SK-N-SH treated with all-trans-retinoic acid at 6 μM for 48 hours (cell line): ENCODE measurements at regions not wholly inside any gene's neighbourhood (a gene's known extent, or its start where the extent isn't known, plus 50 kb on each side); places are given as distances from the start of the nearest gene placed in this dataset.
"Not testable (repeated sequence)": the region's sequence is repeated elsewhere in the genome, so short reads cannot be mapped to it uniquely, and the experiment has no call there.

ENCODE experiments used
- ATAC-seq: fragments of 200-7000 bp; cut with Tn5 transposase; 3 replicates; pipeline ENCODE4 v1.9.1; 2020; ENCODE audit warnings: mild to moderate bottlenecking, moderate library complexity
- ARNTL ChIP-seq: fragments of 450-650 bp; formaldehyde crosslinking; IDR thresholded peaks from 2 replicates; pipeline ENCODE4 v1.5.0; 2020; ENCODE audit warnings: low read depth, mild to moderate bottlenecking, moderate library complexity, borderline replicate concordance
- BACH2 ChIP-seq: fragments of 250-450 bp; sonication (Bioruptor Pico); IDR thresholded peaks from 2 replicates; pipeline ENCODE4 v1.9.0; 2021; ENCODE audit warnings: mild to moderate bottlenecking, borderline replicate concordance
- CSDC2 ChIP-seq: fragments of 250-450 bp; sonication (Bioruptor Pico); IDR thresholded peaks from 2 replicates; pipeline ENCODE4 v1.5.0; 2020; ENCODE audit warnings: mild to moderate bottlenecking, moderate library complexity
- GLIS3 ChIP-seq: fragments of 250-450 bp; sonication (Bioruptor Pico); IDR thresholded peaks from 2 replicates; pipeline ENCODE4 v1.5.0; 2020; ENCODE audit warnings: mild to moderate bottlenecking, moderate library complexity
- ISL1 ChIP-seq: fragments of 250-450 bp; sonication (Bioruptor Pico); IDR thresholded peaks from 2 replicates; pipeline ENCODE4 v2.1.2; 2022; ENCODE audit warnings: mild to moderate bottlenecking, moderate library complexity
- OSR1 ChIP-seq: fragments of 250-450 bp; sonication (Bioruptor Pico); IDR thresholded peaks from 2 replicates; pipeline ENCODE4 v1.8.0; 2022; ENCODE audit warnings: moderate library complexity, mild to moderate bottlenecking, inconsistent platforms
- POU6F1 ChIP-seq: fragments of 250-450 bp; sonication (Bioruptor Pico); IDR thresholded peaks from 2 replicates; pipeline ENCODE4 v1.8.0; 2021; ENCODE audit warnings: low read depth, mild to moderate bottlenecking, moderate library complexity, borderline replicate concordance
- PPARA ChIP-seq: fragments of 250-450 bp; sonication (Bioruptor Pico); IDR thresholded peaks from 2 replicates; pipeline ENCODE4 v1.5.0; 2020; ENCODE audit warnings: mild to moderate bottlenecking, borderline replicate concordance
- SNAI2 ChIP-seq: fragments of 250-450 bp; sonication (Bioruptor Pico); IDR thresholded peaks from 2 replicates; pipeline ENCODE4 v1.5.0; 2020; ENCODE audit warnings: mild to moderate bottlenecking, moderate library complexity
- TCF4 ChIP-seq: fragments of 250-450 bp; sonication (Bioruptor Pico); IDR thresholded peaks from 2 replicates; pipeline ENCODE4 v1.8.0; 2021; ENCODE audit warnings: mild to moderate bottlenecking, moderate library complexity, borderline replicate concordance
- TOX ChIP-seq: fragments of 250-450 bp; sonication (Bioruptor Pico); IDR thresholded peaks from 2 replicates; pipeline ENCODE4 v1.8.0; 2021; ENCODE audit warnings: mild to moderate bottlenecking, moderate library complexity, borderline replicate concordance
- ZC3H10 ChIP-seq: fragments of 250-450 bp; sonication (Bioruptor Pico); IDR thresholded peaks from 2 replicates; pipeline ENCODE4 v1.5.1; 2021; ENCODE audit warnings: mild to moderate bottlenecking, moderate library complexity
- ZFP3 ChIP-seq: fragments of 250-450 bp; sonication (Bioruptor Pico); IDR thresholded peaks from 2 replicates; pipeline ENCODE4 v1.5.0; 2020; ENCODE audit warnings: mild to moderate bottlenecking, moderate library complexity
- ZFP30 ChIP-seq: fragments of 450-650 bp; formaldehyde crosslinking; IDR thresholded peaks from 2 replicates; pipeline ENCODE4 v1.5.0; 2022; ENCODE audit warnings: mild to moderate bottlenecking, moderate library complexity
- ZNF565 ChIP-seq: fragments of 450-650 bp; formaldehyde crosslinking; conservative IDR thresholded peaks from 2 replicates; pipeline ENCODE4 v1.5.0; 2020; ENCODE audit warnings: low read depth, mild to moderate bottlenecking, moderate library complexity
- ZNF70 ChIP-seq: fragments of 450-650 bp; formaldehyde crosslinking; IDR thresholded peaks from 2 replicates; pipeline ENCODE4 v1.5.0; 2020; ENCODE audit warnings: mild to moderate bottlenecking, moderate library complexity
- ZNF8 ChIP-seq: fragments of 450-650 bp; formaldehyde crosslinking; IDR thresholded peaks from 2 replicates; pipeline ENCODE4 v1.5.0; 2020; ENCODE audit warnings: mild to moderate bottlenecking, moderate library complexity
- TF ChIP-seq, protein P1 (sequence below): fragments of 250-450 bp; sonication (Bioruptor Pico); IDR thresholded peaks from 2 replicates; pipeline ENCODE4 v1.5.1; 2020; ENCODE audit warnings: low read depth, mild to moderate bottlenecking, moderate library complexity
- TF ChIP-seq, protein P2 (sequence below): fragments of 250-450 bp; sonication (Bioruptor Pico); IDR thresholded peaks from 2 replicates; pipeline ENCODE4 v1.5.0; 2020; ENCODE audit warnings: mild to moderate bottlenecking, moderate library complexity
- TF ChIP-seq, protein P3 (sequence below): fragments of 250-450 bp; sonication (Bioruptor Pico); IDR thresholded peaks from 2 replicates; pipeline ENCODE4 v1.5.1; 2021; ENCODE audit warnings: mild to moderate bottlenecking, moderate library complexity

DNA sequence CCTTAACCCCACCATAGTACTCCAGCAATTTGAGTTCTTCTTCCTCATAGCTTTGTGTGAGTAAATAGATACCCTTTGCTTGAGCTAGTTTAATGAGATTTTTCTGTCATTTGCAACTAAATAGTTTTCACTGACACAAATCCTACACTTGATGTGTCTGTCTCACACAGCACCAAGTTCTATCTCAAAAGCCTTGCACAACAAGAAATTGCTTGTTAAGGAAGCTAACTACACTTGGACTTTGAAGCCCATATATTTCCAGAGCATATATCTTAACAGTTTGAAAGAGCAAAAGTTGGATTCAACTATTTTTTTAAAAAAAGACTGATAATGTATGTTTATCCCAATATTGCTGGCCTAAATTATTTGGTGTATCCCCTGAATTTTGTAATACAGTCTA, 459.2 kb downstream of the ACTL7B start:
- TF ChIP-seq, protein P1, sequence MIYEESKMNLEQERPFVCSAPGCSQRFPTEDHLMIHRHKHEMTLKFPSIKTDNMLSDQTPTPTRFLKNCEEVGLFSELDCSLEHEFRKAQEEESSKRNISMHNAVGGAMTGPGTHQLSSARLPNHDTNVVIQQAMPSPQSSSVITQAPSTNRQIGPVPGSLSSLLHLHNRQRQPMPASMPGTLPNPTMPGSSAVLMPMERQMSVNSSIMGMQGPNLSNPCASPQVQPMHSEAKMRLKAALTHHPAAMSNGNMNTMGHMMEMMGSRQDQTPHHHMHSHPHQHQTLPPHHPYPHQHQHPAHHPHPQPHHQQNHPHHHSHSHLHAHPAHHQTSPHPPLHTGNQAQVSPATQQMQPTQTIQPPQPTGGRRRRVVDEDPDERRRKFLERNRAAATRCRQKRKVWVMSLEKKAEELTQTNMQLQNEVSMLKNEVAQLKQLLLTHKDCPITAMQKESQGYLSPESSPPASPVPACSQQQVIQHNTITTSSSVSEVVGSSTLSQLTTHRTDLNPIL (CRISPR knock-in tag): no peak
- TF ChIP-seq ZC3H10 (no peak), ARNTL (no peak), ZNF565 (no peak), PPARA (CRISPR knock-in tag) (no peak), OSR1 (CRISPR knock-in tag) (no peak), TOX (no peak), ZFP3 (CRISPR knock-in tag) (no peak), BACH2 (no peak), ZFP30 (CRISPR knock-in tag) (no peak), GLIS3 (CRISPR knock-in tag) (no peak), ISL1 (CRISPR knock-in tag) (no peak), ZNF70 (CRISPR knock-in tag) (no peak), TCF4 (CRISPR knock-in tag) (no peak)
- TF ChIP-seq, protein P2, sequence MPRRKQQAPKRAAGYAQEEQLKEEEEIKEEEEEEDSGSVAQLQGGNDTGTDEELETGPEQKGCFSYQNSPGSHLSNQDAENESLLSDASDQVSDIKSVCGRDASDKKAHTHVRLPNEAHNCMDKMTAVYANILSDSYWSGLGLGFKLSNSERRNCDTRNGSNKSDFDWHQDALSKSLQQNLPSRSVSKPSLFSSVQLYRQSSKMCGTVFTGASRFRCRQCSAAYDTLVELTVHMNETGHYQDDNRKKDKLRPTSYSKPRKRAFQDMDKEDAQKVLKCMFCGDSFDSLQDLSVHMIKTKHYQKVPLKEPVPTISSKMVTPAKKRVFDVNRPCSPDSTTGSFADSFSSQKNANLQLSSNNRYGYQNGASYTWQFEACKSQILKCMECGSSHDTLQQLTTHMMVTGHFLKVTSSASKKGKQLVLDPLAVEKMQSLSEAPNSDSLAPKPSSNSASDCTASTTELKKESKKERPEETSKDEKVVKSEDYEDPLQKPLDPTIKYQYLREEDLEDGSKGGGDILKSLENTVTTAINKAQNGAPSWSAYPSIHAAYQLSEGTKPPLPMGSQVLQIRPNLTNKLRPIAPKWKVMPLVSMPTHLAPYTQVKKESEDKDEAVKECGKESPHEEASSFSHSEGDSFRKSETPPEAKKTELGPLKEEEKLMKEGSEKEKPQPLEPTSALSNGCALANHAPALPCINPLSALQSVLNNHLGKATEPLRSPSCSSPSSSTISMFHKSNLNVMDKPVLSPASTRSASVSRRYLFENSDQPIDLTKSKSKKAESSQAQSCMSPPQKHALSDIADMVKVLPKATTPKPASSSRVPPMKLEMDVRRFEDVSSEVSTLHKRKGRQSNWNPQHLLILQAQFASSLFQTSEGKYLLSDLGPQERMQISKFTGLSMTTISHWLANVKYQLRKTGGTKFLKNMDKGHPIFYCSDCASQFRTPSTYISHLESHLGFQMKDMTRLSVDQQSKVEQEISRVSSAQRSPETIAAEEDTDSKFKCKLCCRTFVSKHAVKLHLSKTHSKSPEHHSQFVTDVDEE (CRISPR knock-in tag): no peak
- TF ChIP-seq, protein P3, sequence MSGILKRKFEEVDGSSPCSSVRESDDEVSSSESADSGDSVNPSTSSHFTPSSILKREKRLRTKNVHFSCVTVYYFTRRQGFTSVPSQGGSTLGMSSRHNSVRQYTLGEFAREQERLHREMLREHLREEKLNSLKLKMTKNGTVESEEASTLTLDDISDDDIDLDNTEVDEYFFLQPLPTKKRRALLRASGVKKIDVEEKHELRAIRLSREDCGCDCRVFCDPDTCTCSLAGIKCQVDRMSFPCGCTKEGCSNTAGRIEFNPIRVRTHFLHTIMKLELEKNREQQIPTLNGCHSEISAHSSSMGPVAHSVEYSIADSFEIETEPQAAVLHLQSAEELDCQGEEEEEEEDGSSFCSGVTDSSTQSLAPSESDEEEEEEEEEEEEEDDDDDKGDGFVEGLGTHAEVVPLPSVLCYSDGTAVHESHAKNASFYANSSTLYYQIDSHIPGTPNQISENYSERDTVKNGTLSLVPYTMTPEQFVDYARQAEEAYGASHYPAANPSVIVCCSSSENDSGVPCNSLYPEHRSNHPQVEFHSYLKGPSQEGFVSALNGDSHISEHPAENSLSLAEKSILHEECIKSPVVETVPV: no peak
- no peak for ATAC-seq

DNA sequence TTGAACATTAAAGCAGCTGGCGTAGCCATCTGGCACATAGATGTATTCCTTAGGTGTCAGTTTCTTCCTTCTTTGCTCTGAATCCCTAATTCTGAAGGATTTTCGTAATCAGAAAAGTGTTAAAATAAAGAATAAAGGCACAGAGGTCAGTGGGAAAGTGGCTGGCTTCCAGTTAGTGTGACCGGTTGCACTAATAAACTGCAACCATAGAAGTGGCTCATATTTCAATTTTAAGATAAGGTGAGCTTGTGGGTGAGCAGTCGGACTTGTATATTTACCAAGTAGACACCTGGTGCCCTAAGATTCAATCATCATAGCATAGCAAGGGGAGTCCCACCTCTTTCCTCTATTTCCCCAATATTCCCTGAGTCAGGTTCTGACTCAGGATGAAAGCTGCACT, 459.6 kb downstream of the ACTL7B start:
- TF ChIP-seq SNAI2 (no peak), GLIS3 (CRISPR knock-in tag) (no peak), ARNTL (no peak)
- ATAC-seq: no peak

- ATAC-seq: no peak
- TF ChIP-seq ARNTL (no peak), ZFP30 (CRISPR knock-in tag) (no peak)
Measured at GRCh38 chr9:108395421-108395820, 460.4 kb downstream of the ACTL7B start.

- TF ChIP-seq ARNTL (no peak), CSDC2 (CRISPR knock-in tag) (no peak), ZC3H10 (no peak), ZNF8 (CRISPR knock-in tag) (no peak), GLIS3 (CRISPR knock-in tag) (no peak), ZNF70 (CRISPR knock-in tag) (no peak), POU6F1 (CRISPR knock-in tag) (no peak)
- TF ChIP-seq, protein P3: no peak
- TF ChIP-seq, protein P1 (CRISPR knock-in tag): no peak
- ATAC-seq: no peak
Measured at GRCh38 chr9:108394726-108395125, 461.1 kb downstream of the ACTL7B start.

GRCh38 chr9:108393481-108394001, 462.2 kb downstream of the ACTL7B start:
- ATAC-seq: not testable (repeated sequence)
